HL-60 (cell line): ENCODE measurements at regions not wholly inside any gene's neighbourhood (a gene's known extent, or its start where the extent isn't known, plus 50 kb on each side); places are given as distances from the start of the nearest gene placed in this dataset.

Source experiments
- CTCF ChIP-seq: IDR thresholded peaks from one replicate; pipeline ENCODE4 v1.5.1; 2011; ENCODE audit warnings: low read length, control low read depth, inconsistent platforms; ENCODE audit not compliant: insufficient read depth
- POLR2AphosphoS5 ChIP-seq: IDR thresholded peaks from 2 replicates; pipeline ENCODE4 v1.6.1; 2012; ENCODE audit warnings: low read depth
- TF ChIP-seq, protein P1 (sequence below): IDR thresholded peaks from 2 replicates; pipeline ENCODE4 v1.6.1; 2012; ENCODE audit warnings: low read depth; ENCODE audit not compliant: insufficient replicate concordance

- TF ChIP-seq CTCF (no peak), POLR2AphosphoS5 (no peak)
- TF ChIP-seq, protein P1, sequence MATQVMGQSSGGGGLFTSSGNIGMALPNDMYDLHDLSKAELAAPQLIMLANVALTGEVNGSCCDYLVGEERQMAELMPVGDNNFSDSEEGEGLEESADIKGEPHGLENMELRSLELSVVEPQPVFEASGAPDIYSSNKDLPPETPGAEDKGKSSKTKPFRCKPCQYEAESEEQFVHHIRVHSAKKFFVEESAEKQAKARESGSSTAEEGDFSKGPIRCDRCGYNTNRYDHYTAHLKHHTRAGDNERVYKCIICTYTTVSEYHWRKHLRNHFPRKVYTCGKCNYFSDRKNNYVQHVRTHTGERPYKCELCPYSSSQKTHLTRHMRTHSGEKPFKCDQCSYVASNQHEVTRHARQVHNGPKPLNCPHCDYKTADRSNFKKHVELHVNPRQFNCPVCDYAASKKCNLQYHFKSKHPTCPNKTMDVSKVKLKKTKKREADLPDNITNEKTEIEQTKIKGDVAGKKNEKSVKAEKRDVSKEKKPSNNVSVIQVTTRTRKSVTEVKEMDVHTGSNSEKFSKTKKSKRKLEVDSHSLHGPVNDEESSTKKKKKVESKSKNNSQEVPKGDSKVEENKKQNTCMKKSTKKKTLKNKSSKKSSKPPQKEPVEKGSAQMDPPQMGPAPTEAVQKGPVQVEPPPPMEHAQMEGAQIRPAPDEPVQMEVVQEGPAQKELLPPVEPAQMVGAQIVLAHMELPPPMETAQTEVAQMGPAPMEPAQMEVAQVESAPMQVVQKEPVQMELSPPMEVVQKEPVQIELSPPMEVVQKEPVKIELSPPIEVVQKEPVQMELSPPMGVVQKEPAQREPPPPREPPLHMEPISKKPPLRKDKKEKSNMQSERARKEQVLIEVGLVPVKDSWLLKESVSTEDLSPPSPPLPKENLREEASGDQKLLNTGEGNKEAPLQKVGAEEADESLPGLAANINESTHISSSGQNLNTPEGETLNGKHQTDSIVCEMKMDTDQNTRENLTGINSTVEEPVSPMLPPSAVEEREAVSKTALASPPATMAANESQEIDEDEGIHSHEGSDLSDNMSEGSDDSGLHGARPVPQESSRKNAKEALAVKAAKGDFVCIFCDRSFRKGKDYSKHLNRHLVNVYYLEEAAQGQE = no peak
Observed at GRCh38 chr4:159422019-159422418, 319.1 kb downstream of the RAPGEF2 start.
